Endodermal cell (in vitro differentiated cells): ENCODE measurements at regions not wholly inside any gene's neighbourhood (a gene's known extent, or its start where the extent isn't known, plus 50 kb on each side); places are given as distances from the start of the nearest gene placed in this dataset.

Source experiments
- DNase-seq: peaks from one replicate; pipeline ENCODE4 v3.0.0-alpha.2; 2017
- H3K27ac ChIP-seq: 2 replicates; pipeline ENCODE4 v1.5.1; 2013; ENCODE audit warnings: mild to moderate bottlenecking, low read depth, low read length, moderate library complexity
- H3K27me3 ChIP-seq: 2 replicates; pipeline ENCODE4 v1.6.1; 2013; ENCODE audit warnings: mild to moderate bottlenecking, low read length, moderate library complexity; ENCODE audit not compliant: insufficient read depth, control insufficient read depth, poor library complexity, severe bottlenecking
- H3K36me3 ChIP-seq: 2 replicates; pipeline ENCODE4 v1.7.0; 2013; ENCODE audit warnings: mild to moderate bottlenecking, low read length, moderate library complexity; ENCODE audit not compliant: control insufficient read depth, insufficient read depth
- H3K4me1 ChIP-seq: one replicate; pipeline ENCODE4 v1.7.0; 2013; ENCODE audit warnings: low read length; ENCODE audit not compliant: control insufficient read depth, insufficient read depth
- H3K4me3 ChIP-seq: 2 replicates; pipeline ENCODE4 v1.5.1; 2013; ENCODE audit warnings: mild to moderate bottlenecking, low read length, moderate library complexity
- H3K9ac ChIP-seq: 2 replicates; pipeline ENCODE4 v1.6.1; 2013; ENCODE audit warnings: mild to moderate bottlenecking, low read length, moderate library complexity; ENCODE audit not compliant: poor library complexity, severe bottlenecking; ENCODE audit errors: extremely low read depth
- H3K9me3 ChIP-seq: 2 replicates; pipeline ENCODE4 v1.6.1; 2013; ENCODE audit warnings: mild to moderate bottlenecking, low read length, moderate library complexity; ENCODE audit not compliant: control insufficient read depth
- H3K27ac Mint-ChIP-seq: 2 replicates; pipeline ENCODE4 v1.8.0; 2020; ENCODE audit warnings: mixed read lengths
- H3K27me3 Mint-ChIP-seq: 2 replicates; pipeline ENCODE4 v1.8.0; 2021; ENCODE audit warnings: mild to moderate bottlenecking, mixed read lengths; ENCODE audit not compliant: insufficient read depth
- H3K36me3 Mint-ChIP-seq: 2 replicates; pipeline ENCODE4 v1.8.0; 2020; ENCODE audit warnings: low read depth, mixed read lengths
- H3K4me1 Mint-ChIP-seq: 2 replicates; pipeline ENCODE4 v1.8.0; 2020; ENCODE audit warnings: mixed read lengths
- H3K4me3 Mint-ChIP-seq: 2 replicates; pipeline ENCODE4 v1.8.0; 2020; ENCODE audit warnings: mild to moderate bottlenecking, moderate library complexity, mixed read lengths
- H3K9me3 Mint-ChIP-seq: 2 replicates; pipeline ENCODE4 v1.8.0; 2020; ENCODE audit warnings: mild to moderate bottlenecking, mixed read lengths
- CTCF ChIP-seq: fragments of 200-600 bp; sonication (generic); conservative IDR thresholded peaks from 2 replicates; pipeline ENCODE4 v1.5.0; 2021; ENCODE audit warnings: antibody characterized with exemption, mild to moderate bottlenecking
- WGBS, 2 experiments: methylation state at CpG; one replicate each; pipeline versions ENCODE4 v1.1.5 to v1.1.7; 2013; ENCODE audit warnings: missing lambda C conversion rate in 2 of 2, mixed read lengths in 1 of 2; ENCODE audit not compliant: insufficient coverage in 1 of 2, insufficient read length in 1 of 2; 5-methylcytosine and 5-hydroxymethylcytosine counted together

GRCh38 chr16:48740964-48741363 lies 131.0 kb upstream of the N4BP1 start:
- Histone ChIP-seq H3K27me3 (no peaks in the 10 kb centered on the region), H3K4me3 (no peak overlapping the region), H3K36me3 (no peaks in the 10 kb centered on the region), H3K27ac (no peak overlapping the region), H3K9ac (no peak overlapping the region), H3K4me1 (no peaks in the 10 kb centered on the region), H3K9me3 (no peaks in the 10 kb centered on the region)
- H3K4me1 Mint-ChIP-seq = no peaks in the 10 kb centered on the region
- no peak overlapping the region for H3K4me3 Mint-ChIP-seq
- no peak overlapping the region for H3K27ac Mint-ChIP-seq
- no peaks in the 10 kb centered on the region for H3K36me3 Mint-ChIP-seq
- DNase-seq = no peak
- H3K27me3 Mint-ChIP-seq = no peaks in the 10 kb centered on the region
- WGBS, 2 experiments = 82 to 87% methylated on average over 6 of the region's 6 CpGs
- H3K9me3 Mint-ChIP-seq = peaks cover 7% of the 10 kb centered on the region
- no peak for TF ChIP-seq CTCF

- H3K9ac ChIP-seq = no peak overlapping the region
- H3K4me3 ChIP-seq = no peak overlapping the region
- no peaks in the 10 kb centered on the region for H3K4me1 Mint-ChIP-seq
- no peaks in the 10 kb centered on the region for H3K9me3 ChIP-seq
- H3K9me3 Mint-ChIP-seq = no peaks in the 10 kb centered on the region
- no peaks in the 10 kb centered on the region for H3K4me1 ChIP-seq
- H3K36me3 ChIP-seq = no peaks in the 10 kb centered on the region
- H3K27ac ChIP-seq = peak overlapping the region; percentile 10
- H3K4me3 Mint-ChIP-seq = no peak overlapping the region
- TF ChIP-seq CTCF = no peak
- H3K27me3 Mint-ChIP-seq = no peaks in the 10 kb centered on the region
- H3K27me3 ChIP-seq = no peaks in the 10 kb centered on the region
- no peak overlapping the region for H3K27ac Mint-ChIP-seq
- no peaks in the 10 kb centered on the region for H3K36me3 Mint-ChIP-seq
- DNase-seq = no peak
These were observed 124.2 kb upstream of the N4BP1 start for GRCh38 chr16:48734220-48734619.

GRCh38 chr16:48704710-48705109 lies 94.7 kb upstream of the N4BP1 start:
- no peak overlapping the region for H3K9ac ChIP-seq
- H3K27ac ChIP-seq = no peak overlapping the region
- Mint-ChIP-seq H3K4me3 (no peak overlapping the region), H3K36me3 (no peaks in the 10 kb centered on the region), H3K27ac (no peak overlapping the region), H3K4me1 (no peaks in the 10 kb centered on the region), H3K9me3 (no peaks in the 10 kb centered on the region), H3K27me3 (peaks cover 8% of the 10 kb centered on the region)
- H3K4me3 ChIP-seq = no peak overlapping the region
- no peaks in the 10 kb centered on the region for H3K4me1 ChIP-seq
- no peak for DNase-seq
- no peaks in the 10 kb centered on the region for H3K36me3 ChIP-seq
- 89% methylated on average over 1 of the region's 1 CpG; no CpG with 5 or more reads in 1 of the 2 experiments for WGBS, 2 experiments
- no peaks in the 10 kb centered on the region for H3K9me3 ChIP-seq
- no peak for TF ChIP-seq CTCF
- H3K27me3 ChIP-seq = no peaks in the 10 kb centered on the region
